ENCODE measurements at regions not wholly inside any gene's neighbourhood (a gene's known extent, or its start where the extent isn't known, plus 50 kb on each side); places are given as distances from the start of the nearest gene placed in this dataset.

GRCh38 chr9:110101531-110102161, 106.3 kb downstream of the C9orf152 start:
- BruUV-seq (replicated peaks): no TSS peak
- no peak for TF ChIP-seq CTCF (IDR thresholded peaks at IDR 0.05; ENCODE audit: unreplicated experiment)
- H3K4me1 Mint-ChIP-seq (ENCODE audit: low read depth, unreplicated experiment): no peaks in the 10 kb centered on the region
- no peaks in the 10 kb centered on the region for H3K27me3 Mint-ChIP-seq (ENCODE audit: unreplicated experiment)
- intact Hi-C loops (cut with micrococcal nuclease; ENCODE audit: unreplicated experiment): no loop called here
- no peak overlapping the region for H3K27ac Mint-ChIP-seq (ENCODE audit: unreplicated experiment)
- CTCF ChIA-PET: no interaction called here
- H3K36me3 Mint-ChIP-seq (ENCODE audit: insufficient read depth, unreplicated experiment): no peaks in the 10 kb centered on the region
- no peak for DNase-seq
- H3K9me3 Mint-ChIP-seq (ENCODE audit: low read depth, unreplicated experiment): no peaks in the 10 kb centered on the region
- no peak overlapping the region for H3K4me3 Mint-ChIP-seq (ENCODE audit: low read depth, unreplicated experiment)

GRCh38 chr9:110103257-110103656, 104.7 kb downstream of the C9orf152 start:
- Mint-ChIP-seq H3K9me3 (ENCODE audit: low read depth, unreplicated experiment) (no peaks in the 10 kb centered on the region), H3K27me3 (ENCODE audit: unreplicated experiment) (no peaks in the 10 kb centered on the region), H3K4me3 (ENCODE audit: low read depth, unreplicated experiment) (no peak overlapping the region), H3K4me1 (ENCODE audit: low read depth, unreplicated experiment) (no peaks in the 10 kb centered on the region), H3K36me3 (ENCODE audit: insufficient read depth, unreplicated experiment) (no peaks in the 10 kb centered on the region), H3K27ac (ENCODE audit: unreplicated experiment) (no peak overlapping the region)
- CTCF ChIA-PET: interaction anchor here (0.6 kb wide), 1 partner anchor 64 kb away, joined by 3 read pairs; no protein-coding TSS in a partner anchor
- TF ChIP-seq CTCF (IDR thresholded peaks at IDR 0.05; ENCODE audit: unreplicated experiment): no peak
- DNase-seq: no peak
- intact Hi-C loops (cut with micrococcal nuclease; ENCODE audit: unreplicated experiment): no loop called here
- BruUV-seq (replicated peaks): no TSS peak

- Mint-ChIP-seq H3K36me3 (ENCODE audit: insufficient read depth, unreplicated experiment) (no peaks in the 10 kb centered on the region), H3K4me1 (ENCODE audit: low read depth, unreplicated experiment) (no peaks in the 10 kb centered on the region), H3K27ac (ENCODE audit: unreplicated experiment) (no peak overlapping the region), H3K27me3 (ENCODE audit: unreplicated experiment) (no peaks in the 10 kb centered on the region), H3K9me3 (ENCODE audit: low read depth, unreplicated experiment) (no peaks in the 10 kb centered on the region), H3K4me3 (ENCODE audit: low read depth, unreplicated experiment) (no peak overlapping the region)
- CTCF ChIA-PET: no interaction called here
- no TSS peak for BruUV-seq (replicated peaks)
- intact Hi-C loops (cut with micrococcal nuclease; ENCODE audit: unreplicated experiment): no loop called here
- no peak for TF ChIP-seq CTCF (IDR thresholded peaks at IDR 0.05; ENCODE audit: unreplicated experiment)
- no peak for DNase-seq
These were observed 103.6 kb downstream of the C9orf152 start for GRCh38 chr9:110104261-110104809.

- no peaks in the 10 kb centered on the region for H3K27me3 Mint-ChIP-seq (ENCODE audit: unreplicated experiment)
- DNase-seq: no peak
- H3K27ac Mint-ChIP-seq (ENCODE audit: unreplicated experiment): no peak overlapping the region
- H3K4me1 Mint-ChIP-seq (ENCODE audit: low read depth, unreplicated experiment): no peaks in the 10 kb centered on the region
- no peak overlapping the region for H3K4me3 Mint-ChIP-seq (ENCODE audit: low read depth, unreplicated experiment)
- no peaks in the 10 kb centered on the region for H3K36me3 Mint-ChIP-seq (ENCODE audit: insufficient read depth, unreplicated experiment)
- no TSS peak for BruUV-seq (replicated peaks)
- CTCF ChIA-PET: interaction anchor here (0.5 kb wide), 1 partner anchor 263 kb away, joined by 3 read pairs; no protein-coding TSS in a partner anchor
- no peak for TF ChIP-seq CTCF (IDR thresholded peaks at IDR 0.05; ENCODE audit: unreplicated experiment)
- intact Hi-C loops (cut with micrococcal nuclease; ENCODE audit: unreplicated experiment): no loop called here
- H3K9me3 Mint-ChIP-seq (ENCODE audit: low read depth, unreplicated experiment): no peaks in the 10 kb centered on the region
These were observed 102.9 kb downstream of the C9orf152 start for GRCh38 chr9:110105107-110105506.
